ENCODE measurements at regions not wholly inside any gene's neighbourhood (a gene's known extent, or its start where the extent isn't known, plus 50 kb on each side); places are given as distances from the start of the nearest gene placed in this dataset.
A peak's percentile ranks its signal among the peaks of the same experiment; 100 is the strongest.

DNA sequence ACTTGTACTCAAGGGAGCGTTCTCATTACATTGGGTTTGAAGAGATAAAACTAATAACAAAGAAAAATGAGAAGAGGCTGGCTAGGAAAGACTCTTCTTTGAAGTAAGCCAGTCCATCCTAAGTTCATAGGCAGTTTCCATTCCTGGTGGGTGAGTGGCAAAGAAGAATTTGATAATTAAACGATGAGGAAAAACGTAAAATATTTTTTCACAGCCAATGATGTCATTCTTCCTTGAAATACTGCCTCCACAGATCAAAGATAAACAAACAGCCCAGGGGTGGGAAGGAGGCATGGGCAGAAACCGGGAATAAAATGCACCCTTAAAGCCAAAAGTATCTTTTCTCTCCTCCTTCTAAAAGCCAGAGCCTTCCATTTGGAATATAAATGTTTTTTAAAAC lies 346.6 kb downstream of the PMP22 start:
- Histone ChIP-seq H3F3A (ENCODE audit: low read depth) (peaks cover 51% of the 10 kb centered on the region), H3K4me1 (peaks cover 44% of the 10 kb centered on the region), H3K27me3 (no peaks in the 10 kb centered on the region), H4K20me1 (ENCODE audit: low read depth) (no peaks in the 10 kb centered on the region), H3K36me3 (peaks cover 27% of the 10 kb centered on the region), H3K27ac (peak overlapping the region; percentile 97), H3K4me2 (peak overlapping the region; percentile 67), H3K9ac (no peak overlapping the region), H3K79me2 (ENCODE audit: low read depth) (no peaks in the 10 kb centered on the region), H3K9me3 (ENCODE audit: low read depth) (peaks cover 15% of the 10 kb centered on the region), H3K4me3 (peak overlapping the region; percentile 2), H2AFZ (replicated peaks) (no peak overlapping the region)
- no peaks in the 10 kb centered on the region for H3K27me3 Mint-ChIP-seq (ENCODE audit: insufficient read depth, low read depth)
- H3K4me1 Mint-ChIP-seq, result peaks cover 3% of the 10 kb centered on the region
- TF ChIP-seq EZH2 (IDR thresholded peaks at IDR 0.05) (no peak), EZH2phosphoT487 (IDR thresholded peaks at IDR 0.05) (no peak)
- TF ChIP-seq, protein P1, sequence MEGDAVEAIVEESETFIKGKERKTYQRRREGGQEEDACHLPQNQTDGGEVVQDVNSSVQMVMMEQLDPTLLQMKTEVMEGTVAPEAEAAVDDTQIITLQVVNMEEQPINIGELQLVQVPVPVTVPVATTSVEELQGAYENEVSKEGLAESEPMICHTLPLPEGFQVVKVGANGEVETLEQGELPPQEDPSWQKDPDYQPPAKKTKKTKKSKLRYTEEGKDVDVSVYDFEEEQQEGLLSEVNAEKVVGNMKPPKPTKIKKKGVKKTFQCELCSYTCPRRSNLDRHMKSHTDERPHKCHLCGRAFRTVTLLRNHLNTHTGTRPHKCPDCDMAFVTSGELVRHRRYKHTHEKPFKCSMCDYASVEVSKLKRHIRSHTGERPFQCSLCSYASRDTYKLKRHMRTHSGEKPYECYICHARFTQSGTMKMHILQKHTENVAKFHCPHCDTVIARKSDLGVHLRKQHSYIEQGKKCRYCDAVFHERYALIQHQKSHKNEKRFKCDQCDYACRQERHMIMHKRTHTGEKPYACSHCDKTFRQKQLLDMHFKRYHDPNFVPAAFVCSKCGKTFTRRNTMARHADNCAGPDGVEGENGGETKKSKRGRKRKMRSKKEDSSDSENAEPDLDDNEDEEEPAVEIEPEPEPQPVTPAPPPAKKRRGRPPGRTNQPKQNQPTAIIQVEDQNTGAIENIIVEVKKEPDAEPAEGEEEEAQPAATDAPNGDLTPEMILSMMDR (IDR thresholded peaks at IDR 0.05), result no peak
- no peak overlapping the region for H3K27ac Mint-ChIP-seq
- H3K9me3 Mint-ChIP-seq, result peaks cover 50% of the 10 kb centered on the region
- peak overlapping the region; percentile 19 for H3K4me3 Mint-ChIP-seq
- no peak for DNase-seq (ENCODE audit: low spot score)
- peaks cover 16% of the 10 kb centered on the region for H3K36me3 Mint-ChIP-seq

DNA sequence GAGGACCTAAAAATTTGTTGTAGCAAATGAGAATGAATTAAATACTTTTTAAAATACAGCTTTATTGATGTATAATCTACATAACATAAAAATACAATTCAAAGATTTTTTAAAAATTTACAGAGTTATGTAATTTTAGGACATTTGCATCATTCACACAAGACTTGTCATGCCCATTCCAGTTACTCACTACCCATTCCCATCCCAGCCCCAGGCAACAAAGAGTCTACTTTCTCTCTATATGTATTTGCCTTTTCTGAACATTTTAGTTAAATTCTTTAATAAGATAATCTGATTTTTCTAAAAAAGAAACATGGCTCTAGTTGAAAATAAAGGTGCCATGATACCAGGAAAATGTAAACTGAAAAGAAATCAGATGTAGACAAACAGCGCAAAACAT lies 354.2 kb downstream of the PMP22 start:
- Histone ChIP-seq H3K9me3 (ENCODE audit: low read depth) (peaks cover 8% of the 10 kb centered on the region), H3K27me3 (no peaks in the 10 kb centered on the region), H3K4me3 (no peak overlapping the region), H3K9ac (no peak overlapping the region), H3F3A (ENCODE audit: low read depth) (no peaks in the 10 kb centered on the region), H3K36me3 (peaks cover 21% of the 10 kb centered on the region), H3K79me2 (ENCODE audit: low read depth) (no peaks in the 10 kb centered on the region), H3K4me1 (no peaks in the 10 kb centered on the region), H2AFZ (replicated peaks) (no peak overlapping the region), H4K20me1 (ENCODE audit: low read depth) (no peaks in the 10 kb centered on the region), H3K4me2 (no peak overlapping the region), H3K27ac (no peak overlapping the region)
- H3K27me3 Mint-ChIP-seq (ENCODE audit: insufficient read depth, low read depth), result peaks cover 2% of the 10 kb centered on the region
- peaks cover 12% of the 10 kb centered on the region for H3K36me3 Mint-ChIP-seq
- H3K27ac Mint-ChIP-seq, result no peak overlapping the region
- no peaks in the 10 kb centered on the region for H3K4me1 Mint-ChIP-seq
- H3K9me3 Mint-ChIP-seq, result peaks cover 44% of the 10 kb centered on the region
- no peak for TF ChIP-seq EZH2 (IDR thresholded peaks at IDR 0.05)
- TF ChIP-seq, protein P1 (IDR thresholded peaks at IDR 0.05), result no peak
- TF ChIP-seq EZH2phosphoT487 (IDR thresholded peaks at IDR 0.05), result no peak
- DNase-seq (ENCODE audit: low spot score), result no peak
- no peak overlapping the region for H3K4me3 Mint-ChIP-seq

DNA sequence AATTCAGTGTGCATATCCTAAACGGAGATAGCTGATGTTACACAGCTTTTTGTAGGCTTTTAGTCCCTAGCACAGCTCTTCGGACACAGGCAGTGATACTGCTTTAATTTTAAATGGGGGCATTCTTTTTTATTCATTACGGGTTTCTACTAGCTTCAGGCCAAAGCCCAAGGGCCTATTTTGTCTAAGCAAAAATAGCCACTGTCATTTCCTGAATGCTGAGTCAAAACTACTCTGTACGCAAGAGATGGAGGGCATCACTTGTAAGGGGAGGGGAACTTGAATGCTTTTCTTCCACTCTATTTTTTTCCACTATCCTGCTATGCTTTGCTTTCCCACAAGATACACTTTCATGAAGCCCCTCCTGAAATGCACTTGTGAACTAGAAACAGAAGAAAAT lies 360.7 kb downstream of the PMP22 start:
- H3K27ac ChIP-seq, result no peak overlapping the region
- no peak overlapping the region for H2AFZ ChIP-seq (replicated peaks)
- Mint-ChIP-seq H3K36me3 (no peaks in the 10 kb centered on the region), H3K27ac (no peak overlapping the region), H3K4me1 (peaks cover 5% of the 10 kb centered on the region), H3K27me3 (ENCODE audit: insufficient read depth, low read depth) (no peaks in the 10 kb centered on the region), H3K9me3 (peaks cover 24% of the 10 kb centered on the region), H3K4me3 (no peak overlapping the region)
- no peak overlapping the region for H3K9ac ChIP-seq
- peaks cover 1% of the 10 kb centered on the region for H3K9me3 ChIP-seq (ENCODE audit: low read depth)
- no peaks in the 10 kb centered on the region for H3K27me3 ChIP-seq
- peaks cover 3% of the 10 kb centered on the region for H3K4me1 ChIP-seq
- H3K4me3 ChIP-seq, result no peak overlapping the region
- TF ChIP-seq, protein P1 (IDR thresholded peaks at IDR 0.05), result no peak
- TF ChIP-seq EZH2 (IDR thresholded peaks at IDR 0.05) (no peak), EZH2phosphoT487 (IDR thresholded peaks at IDR 0.05) (no peak)
- no peaks in the 10 kb centered on the region for H4K20me1 ChIP-seq (ENCODE audit: low read depth)
- no peaks in the 10 kb centered on the region for H3F3A ChIP-seq (ENCODE audit: low read depth)
- no peaks in the 10 kb centered on the region for H3K36me3 ChIP-seq
- DNase-seq (ENCODE audit: low spot score), result no peak
- no peaks in the 10 kb centered on the region for H3K79me2 ChIP-seq (ENCODE audit: low read depth)
- H3K4me2 ChIP-seq, result no peak overlapping the region
